Stomach (tissue), 8 donors: ENCODE measurements at regions not wholly inside any gene's neighbourhood (a gene's known extent, or its start where the extent isn't known, plus 50 kb on each side); places are given as distances from the start of the nearest gene placed in this dataset.

Experiments used
- DNase-seq, 2 donors: peaks; one replicate each; pipeline versions ENCODE4 v3.0.0 to v3.0.0-alpha.2; 2013 to 2019
- H3K27ac ChIP-seq, 5 donors: fragments of 200-600 bp in 4 of 5; sonication (generic) in 4 of 5; one replicate each; pipeline ENCODE4 v1.5.1; 2013 to 2019; ENCODE audit warnings: mild to moderate bottlenecking in 1 of 5, moderate library complexity in 1 of 5
- H3K27me3 ChIP-seq, 3 donors: fragments of 200-600 bp; sonication (generic); one replicate each; pipeline ENCODE4 v1.5.1; 2017 to 2019; ENCODE audit warnings: mixed run types in 1 of 3
- H3K36me3 ChIP-seq, 4 donors: fragments of 200-600 bp; sonication (generic); 1 replicate in 3 of 4; 2 replicates in 1 of 4; pipeline ENCODE4 v1.5.1; 2016 to 2019
- H3K4me1 ChIP-seq, 4 donors: fragments of 200-600 bp; sonication (generic); one replicate each; pipeline ENCODE4 v1.5.1; 2016 to 2019
- H3K4me3 ChIP-seq, 4 donors: fragments of 200-600 bp; sonication (generic) in 3 of 4; one replicate each; pipeline ENCODE4 v1.5.1; 2016 to 2019; ENCODE audit warnings: mild to moderate bottlenecking in 1 of 4
- H3K9me3 ChIP-seq, 4 donors: fragments of 200-600 bp; sonication (generic); one replicate each; pipeline ENCODE4 v1.5.1; 2016 to 2019
- CTCF ChIP-seq, 7 experiments: fragments of 450-650 bp in 4 of 7; fragments of 200-600 bp in 3 of 7; sonication (generic) in 3 of 7; IDR thresholded peaks; one replicate each; pipeline ENCODE4 v1.5.1; 2016 to 2019; ENCODE audit warnings: antibody characterized with exemption in 7 of 7, control low read depth in 2 of 7, mild to moderate bottlenecking in 1 of 7
- EP300 ChIP-seq: sonication (generic); formaldehyde crosslinking; IDR thresholded peaks from one replicate; pipeline ENCODE4 v1.6.1; 2017; ENCODE audit warnings: antibody characterized with exemption
- POLR2A ChIP-seq, 4 donors: fragments of 450-650 bp; IDR thresholded peaks; one replicate each; pipeline ENCODE4 v1.6.1; 2016; ENCODE audit warnings: antibody characterized with exemption in 4 of 4, control low read depth in 2 of 4, mild to moderate bottlenecking in 1 of 4, moderate library complexity in 1 of 4
- POLR2AphosphoS5 ChIP-seq, 3 donors: sonication (generic); formaldehyde crosslinking; IDR thresholded peaks; one replicate each; pipeline ENCODE4 v1.6.1; 2016; ENCODE audit warnings: antibody characterized with exemption in 3 of 3
- WGBS, 5 donors: extraction: QIAGEN DNeasy Blood & Tissue Kit in 3 of 5; methylation state at CpG; one replicate each; pipeline versions ENCODE4 v1.1.5 to v1.1.7; 2013 to 2018; 5-methylcytosine and 5-hydroxymethylcytosine counted together
- intact Hi-C: fragments of 100-400 bp; cut with DNase I; formaldehyde crosslinking; loops from one replicate; pipeline ENCODE4 v1.15.1; 2023; ENCODE audit warnings: low total_unique reads
- donor health status: healthy with polysubstance abuse.
- donor health status: Bipolar disorder and iron deficiency.
- donor health status: healthy.

- TF ChIP-seq POLR2AphosphoS5 (IDR thresholded peaks at IDR 0.05), result no peak
- TF ChIP-seq CTCF (IDR thresholded peaks at IDR 0.05), result no peak
- TF ChIP-seq POLR2A (IDR thresholded peaks at IDR 0.05), result no peak
- no peak for TF ChIP-seq EP300
- DNase-seq, result peak in 1 of 2 donors; percentile 71
- intact Hi-C loops, result no loop called here
- H3K4me1 ChIP-seq, result peaks cover 0 to 10% (median 7%) of the 10 kb centered on the region in 4 donors
- WGBS, 5 donors, result 34 to 51% (median 36%) methylated on average over 3 of the region's 3 CpGs
- H3K9me3 ChIP-seq, result no peaks in the 10 kb centered on the region
- H3K4me3 ChIP-seq, result no peak overlapping the region
- H3K27ac ChIP-seq, result peak overlapping the region in 2 of 5 donors; percentile 26 to 60
- H3K27me3 ChIP-seq, result no peaks in the 10 kb centered on the region
- no peaks in the 10 kb centered on the region for H3K36me3 ChIP-seq
These were observed 324.4 kb downstream of the ENC1 start for GRCh38 chr5:74316064-74316603.

GRCh38 chr5:74314906-74315305 is 325.6 kb downstream of the ENC1 start:
- H3K27ac ChIP-seq, result no peak overlapping the region
- peaks cover 0 to 10% (median 7%) of the 10 kb centered on the region in 4 donors for H3K4me1 ChIP-seq
- no peak for DNase-seq
- no peak overlapping the region for H3K4me3 ChIP-seq
- no peaks in the 10 kb centered on the region for H3K27me3 ChIP-seq
- H3K36me3 ChIP-seq, result no peaks in the 10 kb centered on the region
- intact Hi-C loops, result no loop called here
- TF ChIP-seq POLR2A (IDR thresholded peaks at IDR 0.05) (no peak), POLR2AphosphoS5 (IDR thresholded peaks at IDR 0.05) (no peak), CTCF (IDR thresholded peaks at IDR 0.05) (no peak), EP300 (no peak)
- no peaks in the 10 kb centered on the region for H3K9me3 ChIP-seq

- intact Hi-C loops, result no loop called here
- H3K9me3 ChIP-seq, result no peaks in the 10 kb centered on the region
- H3K4me1 ChIP-seq, result peaks cover 0 to 10% (median 7%) of the 10 kb centered on the region in 4 donors
- no peak overlapping the region for H3K27ac ChIP-seq
- TF ChIP-seq POLR2AphosphoS5 (IDR thresholded peaks at IDR 0.05), result no peak
- no peak for TF ChIP-seq POLR2A (IDR thresholded peaks at IDR 0.05)
- no peak for TF ChIP-seq EP300
- no peak for TF ChIP-seq CTCF (IDR thresholded peaks at IDR 0.05)
- DNase-seq, result no peak
- no peaks in the 10 kb centered on the region for H3K36me3 ChIP-seq
- 87 to 95% (median 93%) methylated on average over 5 of the region's 5 CpGs for WGBS, 5 donors
- no peaks in the 10 kb centered on the region for H3K27me3 ChIP-seq
- H3K4me3 ChIP-seq, result no peak overlapping the region
These were observed 326.6 kb downstream of the ENC1 start for GRCh38 chr5:74313896-74314295.

GRCh38 chr5:74312746-74313145 is 327.8 kb downstream of the ENC1 start:
- WGBS, 5 donors, result 84 to 95% (median 91%) methylated on average over 2 of the region's 2 CpGs
- Histone ChIP-seq H3K9me3 (no peaks in the 10 kb centered on the region), H3K4me3 (no peak overlapping the region), H3K27ac (no peak overlapping the region), H3K36me3 (no peaks in the 10 kb centered on the region), H3K27me3 (no peaks in the 10 kb centered on the region), H3K4me1 (peaks cover 0 to 10% (median 7%) of the 10 kb centered on the region in 4 donors)
- intact Hi-C loops, result no loop called here
- DNase-seq, result no peak
- TF ChIP-seq EP300 (no peak), POLR2AphosphoS5 (IDR thresholded peaks at IDR 0.05) (no peak), CTCF (IDR thresholded peaks at IDR 0.05) (no peak), POLR2A (IDR thresholded peaks at IDR 0.05) (no peak)
